GM12873 (cell line): ENCODE measurements at regions not wholly inside any gene's neighbourhood (a gene's known extent, or its start where the extent isn't known, plus 50 kb on each side); places are given as distances from the start of the nearest gene placed in this dataset.

ENCODE experiments used
- CTCF ChIP-seq: IDR thresholded peaks from 2 replicates; pipeline ENCODE4 v1.5.1; 2012; ENCODE audit warnings: low read depth, mild to moderate bottlenecking, moderate library complexity, low read length, control low read depth; ENCODE audit not compliant: insufficient read depth; ENCODE audit errors: missing control alignments

GRCh38 chr2:237177052-237177451, 91.4 kb downstream of the COPS8 start:
- no peak for TF ChIP-seq CTCF

GRCh38 chr2:237177986-237178385, 92.3 kb downstream of the COPS8 start:
- no peak for TF ChIP-seq CTCF

- no peak for TF ChIP-seq CTCF
These were observed 92.7 kb downstream of the COPS8 start for GRCh38 chr2:237178396-237178795.

GRCh38 chr2:237179161-237179560, 93.5 kb downstream of the COPS8 start:
- no peak for TF ChIP-seq CTCF

- TF ChIP-seq CTCF = no peak
These were observed 94.5 kb downstream of the COPS8 start for GRCh38 chr2:237180187-237180586.

- no peak for TF ChIP-seq CTCF
These were observed 95.3 kb downstream of the COPS8 start for GRCh38 chr2:237180987-237181386.

- no peak for TF ChIP-seq CTCF
These were observed 96.2 kb downstream of the COPS8 start for GRCh38 chr2:237181844-237182243.
